CD4-positive, CD25-positive, alpha-beta regulatory T cell (primary cell): ENCODE measurements at regions not wholly inside any gene's neighbourhood (a gene's known extent, or its start where the extent isn't known, plus 50 kb on each side); places are given as distances from the start of the nearest gene placed in this dataset.
A peak's percentile ranks its signal among the peaks of the same experiment; 100 is the strongest.
"Not testable (repeated sequence)": the region's sequence is repeated elsewhere in the genome, so short reads cannot be mapped to it uniquely, and the experiment has no call there.

Experiments used
- ATAC-seq, 2 donors: fragments of 150-1000 bp; cut with Tn5 transposase; one replicate each; pipeline ENCODE4 v1.10.0; 2021; ENCODE audit warnings: low read depth in 2 of 2, moderate number of reproducible peaks in 2 of 2, moderate library complexity in 1 of 2
- DNase-seq, 3 donors: peaks; one replicate each; pipeline versions ENCODE4 v3.0.0 to v3.0.0-alpha.2; 2012 to 2022; ENCODE audit warnings: mixed read lengths in 1 of 3
- H3K27ac ChIP-seq: one replicate; pipeline ENCODE4 v1.7.0; 2013; ENCODE audit warnings: mild to moderate bottlenecking, low read length; ENCODE audit not compliant: insufficient read depth, poor library complexity, severe bottlenecking
- H3K27me3 ChIP-seq: one replicate; pipeline ENCODE4 v1.7.0; 2013; ENCODE audit warnings: low read length; ENCODE audit not compliant: control insufficient read depth, insufficient read depth
- H3K36me3 ChIP-seq: one replicate; pipeline ENCODE4 v1.7.0; 2013; ENCODE audit warnings: mild to moderate bottlenecking, low read length, moderate library complexity; ENCODE audit not compliant: control insufficient read depth, insufficient read depth
- H3K4me1 ChIP-seq: 2 replicates; pipeline ENCODE4 v1.7.0; 2013; ENCODE audit warnings: mild to moderate bottlenecking, low read length; ENCODE audit not compliant: insufficient read depth, control insufficient read depth, poor library complexity, severe bottlenecking
- H3K4me3 ChIP-seq: one replicate; pipeline ENCODE4 v1.7.0; 2013; ENCODE audit warnings: low read depth, mild to moderate bottlenecking, low read length, moderate library complexity
- H3K9me3 ChIP-seq, 2 experiments: 1 replicate in 1 of 2; 2 replicates in 1 of 2; pipeline ENCODE4 v1.7.0; 2013; ENCODE audit warnings: low read length in 2 of 2, mild to moderate bottlenecking in 1 of 2, moderate library complexity in 1 of 2; ENCODE audit not compliant: control insufficient read depth in 2 of 2
- H3K27ac Mint-ChIP-seq, 3 donors: one replicate each; pipeline ENCODE4 v1.8.0; 2020 to 2022; ENCODE audit warnings: mild to moderate bottlenecking in 3 of 3, mixed read lengths in 3 of 3, moderate library complexity in 2 of 3
- H3K27me3 Mint-ChIP-seq: one replicate; pipeline ENCODE4 v1.8.0; 2022; ENCODE audit warnings: mild to moderate bottlenecking, mixed read lengths
- H3K36me3 Mint-ChIP-seq: one replicate; pipeline ENCODE4 v1.8.0; 2020; ENCODE audit warnings: mixed read lengths
- H3K4me1 Mint-ChIP-seq, 4 donors: one replicate each; pipeline ENCODE4 v1.8.0; 2020 to 2022; ENCODE audit warnings: mixed read lengths in 4 of 4, mild to moderate bottlenecking in 1 of 4
- H3K4me3 Mint-ChIP-seq, 4 donors: one replicate each; pipeline ENCODE4 v1.8.0; 2020 to 2022; ENCODE audit warnings: mild to moderate bottlenecking in 4 of 4, mixed read lengths in 4 of 4, moderate library complexity in 3 of 4
- H3K9me3 Mint-ChIP-seq, 7 donors: one replicate each; pipeline ENCODE4 v1.8.0; 2020 to 2022; ENCODE audit warnings: mixed read lengths in 7 of 7, mild to moderate bottlenecking in 3 of 7, moderate library complexity in 2 of 7

DNA sequence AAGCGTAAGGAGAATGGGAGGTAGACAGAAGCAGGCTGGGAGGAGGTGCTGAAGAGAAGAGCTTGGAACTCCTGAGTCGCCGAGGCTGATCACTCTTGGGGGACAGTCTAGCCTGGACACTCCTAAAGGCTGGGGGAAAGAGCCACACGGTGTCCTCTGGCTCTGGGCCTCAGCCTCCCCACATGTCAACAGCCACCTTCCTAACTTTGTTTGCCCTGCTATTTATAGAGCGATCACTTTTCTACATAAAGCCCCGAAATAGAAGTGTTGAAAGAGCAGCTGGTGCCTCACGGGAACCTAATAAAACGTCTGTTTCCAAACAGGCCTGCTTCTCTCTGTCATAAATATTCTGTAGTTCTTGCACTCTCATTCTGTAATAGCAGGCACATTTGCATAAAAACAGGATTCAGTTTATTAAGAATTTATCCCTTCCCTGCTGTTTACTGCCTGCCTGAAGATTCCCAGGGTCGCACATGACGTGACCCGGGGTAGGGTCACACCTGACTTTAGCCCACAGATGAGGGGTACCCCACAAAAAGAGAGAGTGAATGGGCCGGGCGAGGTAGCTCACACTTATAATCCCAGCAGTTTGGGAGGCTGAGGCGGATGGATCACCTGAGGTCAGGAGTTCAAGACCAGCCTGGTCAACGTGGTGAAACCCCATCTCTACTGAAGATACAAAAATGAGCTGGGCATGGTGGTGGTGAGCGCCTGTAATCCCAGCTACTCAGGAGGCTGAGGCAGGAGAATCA lies 212.5 kb downstream of the TOMM20 start:
- H3K36me3 Mint-ChIP-seq, result no peaks in the 10 kb centered on the region
- peak overlapping the region in 1 of 3 donors; percentile 40 for H3K27ac Mint-ChIP-seq
- H3K27ac ChIP-seq, result no peak overlapping the region

DNA sequence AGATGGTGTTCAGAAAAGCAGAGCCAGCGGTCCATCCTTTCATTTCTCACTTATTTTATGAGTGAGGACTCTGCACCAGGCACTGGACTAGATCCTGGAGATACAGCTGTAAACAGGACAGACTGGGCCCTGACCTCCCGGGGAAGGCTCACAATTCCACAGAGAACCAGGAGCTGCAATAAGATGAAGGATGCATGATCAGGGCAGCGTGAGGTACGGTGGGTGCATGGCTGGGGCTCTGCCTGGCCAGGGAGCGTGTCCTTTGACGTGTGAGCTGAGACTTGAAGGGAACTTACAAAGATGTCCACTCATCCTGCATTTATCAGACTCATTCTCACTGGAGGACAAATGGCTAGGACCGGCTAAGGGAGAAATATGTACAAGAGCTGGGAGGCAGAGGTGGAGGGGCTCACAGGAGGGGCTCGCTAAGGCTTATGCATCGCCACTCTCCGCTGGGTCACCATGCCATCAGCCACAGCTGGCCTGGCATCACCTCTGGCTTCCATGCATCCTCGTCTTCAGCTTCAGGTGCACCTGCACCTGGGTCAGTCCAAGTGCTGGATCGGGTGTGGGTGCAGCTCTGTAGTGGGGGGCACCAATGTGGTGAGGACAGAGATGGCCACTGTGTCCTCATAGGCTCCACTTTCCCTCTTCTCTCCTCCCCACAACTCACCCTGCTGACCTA lies 213.9 kb downstream of the TOMM20 start:
- no peak for DNase-seq
- Histone ChIP-seq H3K36me3 (no peaks in the 10 kb centered on the region), H3K9me3 (no peaks in the 10 kb centered on the region), H3K4me1 (peaks cover 17% of the 10 kb centered on the region), H3K4me3 (no peak overlapping the region), H3K27me3 (no peaks in the 10 kb centered on the region), H3K27ac (no peak overlapping the region)
- no peaks in the 10 kb centered on the region for H3K27me3 Mint-ChIP-seq
- no peaks in the 10 kb centered on the region for H3K36me3 Mint-ChIP-seq
- no peak for ATAC-seq
- no peaks in the 10 kb centered on the region for H3K9me3 Mint-ChIP-seq
- H3K4me1 Mint-ChIP-seq, result peaks cover 5 to 33% (median 21%) of the 10 kb centered on the region in 4 donors
- no peak overlapping the region for H3K4me3 Mint-ChIP-seq
- H3K27ac Mint-ChIP-seq, result peak overlapping the region in 1 of 3 donors; percentile 83

More for the DNA sequence above, 212.5 kb downstream of the TOMM20 start:
- Mint-ChIP-seq H3K4me1 (peaks cover 5 to 28% (median 17%) of the 10 kb centered on the region in 4 donors), H3K9me3 (no peaks in the 10 kb centered on the region), H3K27me3 (no peaks in the 10 kb centered on the region), H3K4me3 (no peak overlapping the region)
- Histone ChIP-seq H3K36me3 (no peaks in the 10 kb centered on the region), H3K4me3 (no peak overlapping the region), H3K9me3 (no peaks in the 10 kb centered on the region), H3K27me3 (no peaks in the 10 kb centered on the region), H3K4me1 (peaks cover 17% of the 10 kb centered on the region)
- no peak for ATAC-seq
- DNase-seq, result no peak

DNA sequence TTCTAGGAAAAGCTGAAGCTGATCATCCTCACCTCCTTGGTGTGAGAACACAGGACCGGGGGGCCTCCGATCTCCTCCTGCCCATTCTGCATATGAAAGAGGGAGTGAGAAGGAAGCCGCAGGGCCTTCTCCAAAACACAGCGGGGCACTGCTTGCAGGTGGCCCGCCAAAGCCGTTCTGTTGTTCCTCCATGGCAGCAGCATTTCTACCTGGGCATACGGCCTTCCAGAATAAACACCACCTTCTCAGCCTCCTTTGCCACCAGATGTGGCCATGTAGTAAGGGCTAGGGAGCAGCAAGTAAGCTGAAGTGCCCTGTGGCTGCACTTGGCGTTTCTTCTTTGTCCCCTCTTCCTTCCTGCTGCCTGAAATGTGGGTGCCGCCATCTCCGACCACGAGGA lies 214.9 kb downstream of the TOMM20 start:
- Mint-ChIP-seq H3K9me3 (no peaks in the 10 kb centered on the region), H3K27me3 (no peaks in the 10 kb centered on the region), H3K4me1 (peaks cover 5 to 33% (median 21%) of the 10 kb centered on the region in 4 donors), H3K36me3 (no peaks in the 10 kb centered on the region), H3K27ac (peak overlapping the region; percentile 20 to 82 (median 67)), H3K4me3 (no peak overlapping the region)
- H3K36me3 ChIP-seq, result no peaks in the 10 kb centered on the region
- no peak overlapping the region for H3K27ac ChIP-seq
- DNase-seq (no peak), ATAC-seq (no peak)
- no peak overlapping the region for H3K4me3 ChIP-seq
- peaks cover 17% of the 10 kb centered on the region for H3K4me1 ChIP-seq
- H3K27me3 ChIP-seq, result no peaks in the 10 kb centered on the region
- H3K9me3 ChIP-seq, result no peaks in the 10 kb centered on the region

DNA sequence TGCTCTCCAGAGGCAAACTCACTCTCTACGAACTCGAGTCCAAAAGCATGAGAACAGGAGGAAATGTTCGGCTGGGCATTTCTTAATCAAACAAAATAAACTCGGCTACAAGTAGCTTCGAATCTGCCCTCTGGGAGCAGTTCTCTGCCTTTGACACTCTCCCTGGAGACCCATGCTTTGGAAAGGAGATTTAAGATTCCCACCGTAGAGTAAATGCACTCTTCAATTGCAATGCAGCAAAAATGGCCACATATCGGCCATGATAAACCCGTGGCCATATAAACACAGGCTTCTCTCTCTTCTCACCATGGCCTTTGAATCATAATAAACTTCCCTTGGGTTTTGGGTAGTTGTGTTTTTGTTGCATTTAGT lies 215.4 kb downstream of the TOMM20 start:
- DNase-seq, result no peak
- Mint-ChIP-seq H3K27me3 (no peaks in the 10 kb centered on the region), H3K4me1 (peaks cover 5 to 33% (median 21%) of the 10 kb centered on the region in 4 donors), H3K27ac (no peak overlapping the region), H3K36me3 (no peaks in the 10 kb centered on the region), H3K9me3 (no peaks in the 10 kb centered on the region), H3K4me3 (no peak overlapping the region)
- Histone ChIP-seq H3K4me3 (no peak overlapping the region), H3K36me3 (no peaks in the 10 kb centered on the region), H3K4me1 (peaks cover 17% of the 10 kb centered on the region), H3K9me3 (no peaks in the 10 kb centered on the region), H3K27ac (no peak overlapping the region), H3K27me3 (no peaks in the 10 kb centered on the region)
- no peak for ATAC-seq

DNA sequence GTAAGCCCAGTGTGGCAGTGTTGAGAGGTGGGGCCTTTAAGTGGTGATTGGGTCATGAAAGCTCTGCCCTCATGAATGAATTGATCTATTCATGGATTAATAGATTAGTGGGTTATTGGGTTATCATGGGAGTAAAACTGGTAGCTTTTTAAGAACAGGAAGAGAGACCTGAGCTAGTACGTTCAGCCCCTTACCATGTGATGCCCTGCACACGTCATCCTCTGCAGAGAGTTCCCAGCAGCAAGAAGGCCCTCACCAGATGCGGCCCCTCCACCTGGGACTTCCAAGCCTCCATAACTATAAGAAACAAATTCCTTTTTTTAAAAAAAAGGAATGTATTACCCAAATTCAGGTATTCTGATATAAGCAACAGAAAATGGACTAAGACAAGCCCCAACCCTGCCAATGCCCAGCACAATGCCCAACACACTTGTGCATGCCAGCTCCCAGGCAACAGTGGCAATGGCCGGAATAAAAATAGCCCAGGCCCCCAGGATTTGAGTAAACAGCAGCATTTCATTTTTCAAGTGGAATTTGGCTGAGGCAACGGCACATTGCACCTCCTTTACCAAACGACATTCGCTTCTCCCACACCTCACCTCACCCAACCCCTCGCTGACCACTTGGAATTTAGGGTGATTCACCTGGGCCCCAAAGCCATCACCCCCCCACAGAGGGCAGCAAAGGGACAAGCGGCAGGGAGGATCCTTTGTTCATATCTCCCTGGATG lies 215.9 kb downstream of the TOMM20 start:
- H3K36me3 Mint-ChIP-seq, result no peaks in the 10 kb centered on the region
- ATAC-seq (peak in 1 of 2 donors; percentile 46), DNase-seq (peak in 1 of 3 donors; percentile 13)
- H3K27ac Mint-ChIP-seq, result peak overlapping the region in 2 of 3 donors; percentile 87 to 90
- H3K27ac ChIP-seq, result peak overlapping the region; percentile 47
- H3K27me3 Mint-ChIP-seq, result no peaks in the 10 kb centered on the region
- peaks cover 5 to 33% (median 22%) of the 10 kb centered on the region in 4 donors for H3K4me1 Mint-ChIP-seq
- peaks cover 17% of the 10 kb centered on the region for H3K4me1 ChIP-seq
- no peaks in the 10 kb centered on the region for H3K27me3 ChIP-seq
- no peaks in the 10 kb centered on the region for H3K9me3 Mint-ChIP-seq
- no peaks in the 10 kb centered on the region for H3K36me3 ChIP-seq
- H3K4me3 Mint-ChIP-seq, result peak overlapping the region in 2 of 4 donors; percentile 5 to 56
- no peaks in the 10 kb centered on the region for H3K9me3 ChIP-seq
- peak overlapping the region; percentile 13 for H3K4me3 ChIP-seq

DNA sequence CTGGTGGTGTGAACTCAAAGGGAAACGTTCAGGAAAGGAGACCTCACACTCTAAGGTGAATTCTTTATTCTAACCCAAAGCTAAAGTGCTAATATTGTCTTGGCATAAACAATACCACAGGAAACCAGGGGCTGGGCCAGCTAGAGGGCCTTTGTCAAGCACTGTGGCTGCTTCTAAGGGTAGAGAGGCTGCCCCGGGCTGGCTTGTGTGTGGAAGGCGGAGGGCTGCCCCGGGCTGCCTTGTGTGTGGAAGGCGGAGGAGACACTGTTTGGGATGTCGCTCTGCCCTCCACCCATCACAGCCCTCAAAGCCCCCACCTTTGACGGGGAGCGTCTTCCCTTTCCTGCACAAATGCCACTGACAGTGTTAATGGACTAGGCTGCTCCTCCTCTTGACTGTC lies 216.8 kb downstream of the TOMM20 start:
- Mint-ChIP-seq H3K9me3 (no peaks in the 10 kb centered on the region), H3K27ac (peak overlapping the region; percentile 80 to 90 (median 87)), H3K36me3 (no peaks in the 10 kb centered on the region), H3K27me3 (no peaks in the 10 kb centered on the region), H3K4me3 (peak overlapping the region in 2 of 4 donors; percentile 23 to 73), H3K4me1 (peaks cover 5 to 33% (median 22%) of the 10 kb centered on the region in 4 donors)
- DNase-seq, result peak in 2 of 3 donors; percentile 26 to 47
- H3K9me3 ChIP-seq, result no peaks in the 10 kb centered on the region
- ATAC-seq, result peak; percentile 74 to 75
- H3K4me3 ChIP-seq, result peak overlapping the region; percentile 13
- H3K4me1 ChIP-seq, result peaks cover 17% of the 10 kb centered on the region
- peak overlapping the region; percentile 47 for H3K27ac ChIP-seq
- no peaks in the 10 kb centered on the region for H3K27me3 ChIP-seq
- H3K36me3 ChIP-seq, result no peaks in the 10 kb centered on the region

DNA sequence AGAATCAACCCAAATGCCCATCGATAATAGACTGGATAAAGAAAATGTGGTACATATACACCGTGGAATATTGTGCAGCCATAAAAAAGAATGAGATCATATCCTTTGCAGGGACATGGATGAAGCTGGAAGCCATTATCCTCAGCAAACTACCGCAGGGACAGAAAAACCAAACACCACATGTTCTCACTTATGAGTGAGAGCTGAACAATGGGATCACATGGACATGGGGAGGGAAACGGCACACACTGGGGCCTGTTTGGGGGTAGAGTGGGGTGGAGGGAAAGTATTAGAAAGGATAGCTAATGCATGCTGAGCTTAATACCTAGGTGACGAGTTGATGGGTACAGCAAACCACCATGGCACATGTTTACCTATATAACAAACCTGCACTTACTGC lies 217.5 kb downstream of the TOMM20 start:
- H3K4me3 ChIP-seq, ATAC-seq, H3K9me3 ChIP-seq, H3K27ac ChIP-seq, H3K27me3 ChIP-seq, DNase-seq, H3K4me3 Mint-ChIP-seq, H3K36me3 Mint-ChIP-seq, H3K9me3 Mint-ChIP-seq, H3K36me3 ChIP-seq, H3K27me3 Mint-ChIP-seq: not testable (repeated sequence)
- peaks cover 5 to 33% (median 22%) of the 10 kb centered on the region in 4 donors for H3K4me1 Mint-ChIP-seq
- H3K27ac Mint-ChIP-seq, result peak overlapping the region in 2 of 3 donors; percentile 80 to 87
- peaks cover 17% of the 10 kb centered on the region for H3K4me1 ChIP-seq
